ENCODE measurements at regions not wholly inside any gene's neighbourhood (a gene's known extent, or its start where the extent isn't known, plus 50 kb on each side); places are given as distances from the start of the nearest gene placed in this dataset.

DNA sequence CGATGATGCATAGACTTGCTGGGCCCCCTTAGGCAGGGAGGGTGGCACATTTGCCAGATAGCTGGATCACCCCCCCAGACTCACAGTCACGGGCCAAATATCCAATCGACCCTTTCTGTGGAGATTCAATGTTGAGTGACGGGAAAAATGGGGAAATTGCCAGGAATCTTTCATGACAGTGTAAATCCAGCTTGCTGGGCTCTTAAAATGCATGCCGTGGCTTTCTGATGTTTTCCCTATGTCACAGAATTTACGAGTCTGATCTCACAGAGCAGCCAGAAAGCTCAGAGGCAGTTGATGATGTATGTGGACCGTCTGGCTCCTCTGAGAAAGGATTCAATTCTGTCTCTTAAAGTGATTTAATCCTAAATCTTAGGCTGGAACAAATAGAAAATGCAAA lies 150.1 kb upstream of the ZNF644 start (continued):
- TF ChIP-seq REST (IDR thresholded peaks at IDR 0.05) (no peak), NR2F2 (IDR thresholded peaks at IDR 0.05) (no peak)

DNA sequence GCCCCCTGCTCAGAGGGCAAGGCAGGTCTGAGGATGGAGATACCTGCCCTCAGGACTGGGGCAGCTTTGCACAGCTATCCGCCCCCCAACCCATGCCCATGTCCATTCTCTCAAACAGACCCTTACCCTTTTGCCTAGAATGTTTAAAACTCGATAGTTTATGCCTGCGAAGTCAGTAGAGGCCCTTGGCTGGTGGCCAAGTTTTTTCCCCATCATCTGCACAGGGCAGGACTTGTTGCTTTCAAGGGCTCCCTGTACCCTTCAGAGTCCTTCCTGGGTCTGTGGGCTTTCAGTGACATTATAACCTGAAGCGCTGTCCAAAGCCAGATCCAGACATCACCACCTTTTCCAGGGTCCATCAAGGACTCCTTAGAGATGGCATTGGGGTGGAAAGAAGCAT lies 148.7 kb upstream of the ZNF644 start:
- Histone ChIP-seq H3K36me3 (ENCODE audit: control insufficient read depth in 4 of 4, insufficient read depth in 3 of 4, low read depth in 1 of 4, low read length in 3 of 4) (no peaks in the 10 kb centered on the region), H3K9me3 (ENCODE audit: control insufficient read depth in 4 of 4, low read length in 3 of 4) (no peaks in the 10 kb centered on the region), H3K4me3 (ENCODE audit: low read depth in 1 of 3, low read length in 3 of 3) (no peak overlapping the region), H3K4me1 (ENCODE audit: control insufficient read depth in 4 of 4, insufficient read depth in 4 of 4, low read length in 3 of 4) (no peaks in the 10 kb centered on the region), H3K27me3 (ENCODE audit: control insufficient read depth in 4 of 4, insufficient read depth in 4 of 4, low read length in 3 of 4) (no peaks in the 10 kb centered on the region), H3K27ac (ENCODE audit: low read depth in 1 of 2, low read length in 2 of 2) (no peak overlapping the region), H3K9ac (ENCODE audit: low read depth in 1 of 2, low read length in 2 of 2) (no peak overlapping the region)
- 83% methylated on average over 4 of the region's 4 CpGs for WGBS
- DNase-seq (ENCODE audit: low spot score): no peak
- TF ChIP-seq, protein P1, sequence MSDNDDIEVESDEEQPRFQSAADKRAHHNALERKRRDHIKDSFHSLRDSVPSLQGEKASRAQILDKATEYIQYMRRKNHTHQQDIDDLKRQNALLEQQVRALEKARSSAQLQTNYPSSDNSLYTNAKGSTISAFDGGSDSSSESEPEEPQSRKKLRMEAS (IDR thresholded peaks at IDR 0.05): no peak
- TF ChIP-seq, protein P2, sequence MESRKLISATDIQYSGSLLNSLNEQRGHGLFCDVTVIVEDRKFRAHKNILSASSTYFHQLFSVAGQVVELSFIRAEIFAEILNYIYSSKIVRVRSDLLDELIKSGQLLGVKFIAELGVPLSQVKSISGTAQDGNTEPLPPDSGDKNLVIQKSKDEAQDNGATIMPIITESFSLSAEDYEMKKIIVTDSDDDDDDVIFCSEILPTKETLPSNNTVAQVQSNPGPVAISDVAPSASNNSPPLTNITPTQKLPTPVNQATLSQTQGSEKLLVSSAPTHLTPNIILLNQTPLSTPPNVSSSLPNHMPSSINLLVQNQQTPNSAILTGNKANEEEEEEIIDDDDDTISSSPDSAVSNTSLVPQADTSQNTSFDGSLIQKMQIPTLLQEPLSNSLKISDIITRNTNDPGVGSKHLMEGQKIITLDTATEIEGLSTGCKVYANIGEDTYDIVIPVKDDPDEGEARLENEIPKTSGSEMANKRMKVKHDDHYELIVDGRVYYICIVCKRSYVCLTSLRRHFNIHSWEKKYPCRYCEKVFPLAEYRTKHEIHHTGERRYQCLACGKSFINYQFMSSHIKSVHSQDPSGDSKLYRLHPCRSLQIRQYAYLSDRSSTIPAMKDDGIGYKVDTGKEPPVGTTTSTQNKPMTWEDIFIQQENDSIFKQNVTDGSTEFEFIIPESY (IDR thresholded peaks at IDR 0.05): no peak
- no peak for TF ChIP-seq TAF1 (conservative IDR thresholded peaks at IDR 0.05)

DNA sequence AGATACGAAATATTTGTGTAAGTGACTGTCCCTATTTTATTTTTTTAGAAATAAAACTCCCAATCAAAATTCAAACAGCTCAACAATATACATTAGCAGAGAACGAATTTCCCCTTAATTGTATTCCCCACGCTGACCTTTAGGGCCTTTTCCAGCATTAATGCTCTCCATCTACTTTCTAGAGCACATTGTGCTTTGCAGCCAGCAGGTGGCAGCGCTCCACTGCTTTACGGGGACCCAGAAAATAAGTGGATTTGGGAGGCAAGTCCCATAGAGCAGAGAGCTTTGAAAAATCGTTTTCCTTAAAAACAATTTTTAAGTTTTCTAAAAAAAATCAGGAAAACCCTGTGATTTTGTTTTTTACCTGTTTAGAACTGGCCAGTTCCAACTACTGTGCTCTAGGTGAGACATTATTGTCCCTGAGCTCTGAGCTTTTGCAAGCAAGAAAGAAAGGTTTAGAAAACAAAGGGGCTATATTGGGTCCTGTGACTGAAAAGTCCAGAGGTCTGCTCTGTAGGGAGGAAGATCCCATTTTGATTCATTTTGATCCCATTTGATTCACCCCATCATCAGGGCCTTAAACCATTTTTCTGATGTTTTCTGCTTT lies 144.4 kb upstream of the ZNF644 start:
- Histone ChIP-seq H3K9me3 (ENCODE audit: control insufficient read depth in 4 of 4, low read length in 3 of 4) (no peaks in the 10 kb centered on the region), H3K27ac (ENCODE audit: low read depth in 1 of 2, low read length in 2 of 2) (no peak overlapping the region), H3K36me3 (ENCODE audit: control insufficient read depth in 4 of 4, insufficient read depth in 3 of 4, low read depth in 1 of 4, low read length in 3 of 4) (no peaks in the 10 kb centered on the region), H3K4me3 (ENCODE audit: low read depth in 1 of 3, low read length in 3 of 3) (no peak overlapping the region), H3K9ac (ENCODE audit: low read depth in 1 of 2, low read length in 2 of 2) (no peak overlapping the region), H3K27me3 (ENCODE audit: control insufficient read depth in 4 of 4, insufficient read depth in 4 of 4, low read length in 3 of 4) (no peaks in the 10 kb centered on the region), H3K4me1 (ENCODE audit: control insufficient read depth in 4 of 4, insufficient read depth in 4 of 4, low read length in 3 of 4) (peaks cover 0 to 5% (median 0%) of the 10 kb centered on the region in 4 donors)
- no peak for DNase-seq (ENCODE audit: low spot score)
- TF ChIP-seq RAD21 (IDR thresholded peaks at IDR 0.05): peak; percentile 89 to 93
- TF ChIP-seq ATF3 (IDR thresholded peaks at IDR 0.05): no peak
- peak; percentile 83 for TF ChIP-seq CTCF (IDR thresholded peaks at IDR 0.05; ENCODE audit: low read depth, low read length, missing input control)
- 12% methylated on average over 6 of the region's 6 CpGs for WGBS

Measured in liver (tissue), 8 donors.